AG04450 (cell line): ENCODE measurements at regions not wholly inside any gene's neighbourhood (a gene's known extent, or its start where the extent isn't known, plus 50 kb on each side); places are given as distances from the start of the nearest gene placed in this dataset.

Experiments
- CTCF ChIA-PET: fragments of 300-600, 350-600 bp; formaldehyde crosslinking; extraction: SDS; loops from one replicate; lab custom pipeline; 2022; ENCODE audit warnings: antibody characterized with exemption, inconsistent platforms; lab: Charles Lee
- POLR2A ChIA-PET: fragments of 350-600 bp; formaldehyde crosslinking; extraction: SDS; loops from one replicate; lab custom pipeline; 2021; ENCODE audit warnings: antibody characterized with exemption, inconsistent platforms; lab: Yijun Ruan, JAX
- DNase-seq: peaks from one replicate; pipeline ENCODE4 v3.0.0-alpha.2; 2011; ENCODE audit warnings: low read depth, low spot score
- H3K27ac ChIP-seq: one replicate; pipeline ENCODE4 v1.5.1; 2012; ENCODE audit warnings: low read depth, low read length, control low read depth
- H3K27me3 ChIP-seq: one replicate; pipeline ENCODE4 v1.6.0; 2012; ENCODE audit warnings: low read length; ENCODE audit not compliant: control insufficient read depth, insufficient read depth
- H3K4me3 ChIP-seq: 2 replicates; pipeline ENCODE4 v1.5.1; 2011; ENCODE audit warnings: mild to moderate bottlenecking, low read depth, low read length, control low read depth
- H3K9me3 ChIP-seq: 2 replicates; pipeline ENCODE4 v1.5.1; 2012; ENCODE audit warnings: low read length; ENCODE audit not compliant: control insufficient read depth, insufficient read depth
- CTCF ChIP-seq: IDR thresholded peaks from 2 replicates; pipeline ENCODE4 v1.5.1; 2011; ENCODE audit warnings: low read depth, low read length, control low read depth, inconsistent platforms

GRCh38 chr7:1349351-1349761 lies 109.9 kb downstream of the MICALL2 start:
- ChIA-PET CTCF (interaction anchor here (0.6 kb wide), 1 partner anchor 84 kb away, joined by 4 read pairs; no protein-coding TSS in a partner anchor), POLR2A (no interaction called here)
- H3K27me3 ChIP-seq = peaks cover 11% of the 10 kb centered on the region
- H3K4me3 ChIP-seq = no peak overlapping the region
- no peaks in the 10 kb centered on the region; the same call in 1 of the 2 replicates for H3K9me3 ChIP-seq
- no peak for TF ChIP-seq CTCF
- no peak overlapping the region for H3K27ac ChIP-seq
- DNase-seq = no peak

- CTCF ChIA-PET = no interaction called here
Observed at GRCh38 chr7:1351881-1352625, 107.2 kb downstream of the MICALL2 start.

GRCh38 chr7:1352656-1353271 lies 106.5 kb downstream of the MICALL2 start:
- Histone ChIP-seq H3K4me3 (no peak overlapping the region), H3K27ac (no peak overlapping the region), H3K9me3 (no peaks in the 10 kb centered on the region; the same call in 1 of the 2 replicates), H3K27me3 (peaks cover 16% of the 10 kb centered on the region)
- no peak for DNase-seq
- CTCF ChIA-PET = no interaction called here
- POLR2A ChIA-PET = no interaction called here
- no peak for TF ChIP-seq CTCF

More at GRCh38 chr7:1351881-1352625, 107.2 kb downstream of the MICALL2 start:
- no peak overlapping the region for H3K4me3 ChIP-seq
- TF ChIP-seq CTCF = no peak
- H3K27me3 ChIP-seq = peaks cover 16% of the 10 kb centered on the region
- no peak for DNase-seq
- POLR2A ChIA-PET = no interaction called here
- no peaks in the 10 kb centered on the region; the same call in 1 of the 2 replicates for H3K9me3 ChIP-seq
- no peak overlapping the region for H3K27ac ChIP-seq

GRCh38 chr7:1354661-1355567 lies 104.4 kb downstream of the MICALL2 start:
- H3K27me3 ChIP-seq = peaks cover 7% of the 10 kb centered on the region
- CTCF ChIA-PET = no interaction called here

More at GRCh38 chr7:1354661-1355567, 104.4 kb downstream of the MICALL2 start:
- Histone ChIP-seq H3K4me3 (no peak overlapping the region), H3K9me3 (peaks cover under 1% of the 10 kb centered on the region; the same call in 1 of the 2 replicates), H3K27ac (no peak overlapping the region)
- POLR2A ChIA-PET = no interaction called here
- no peak for TF ChIP-seq CTCF
- no peak for DNase-seq
